NCI-H2196 treated with DMSO at 0.1 percent for 48 hours (cell line): ENCODE measurements at regions not wholly inside any gene's neighbourhood (a gene's known extent, or its start where the extent isn't known, plus 50 kb on each side); places are given as distances from the start of the nearest gene placed in this dataset.
A peak's percentile ranks its signal among the peaks of the same experiment; 100 is the strongest.

Experiments used
- DNase-seq: peaks from one replicate; lab custom pipeline; 2025; ENCODE audit not compliant: unreplicated experiment; lab: John Stamatoyannopoulos, UW

DNA sequence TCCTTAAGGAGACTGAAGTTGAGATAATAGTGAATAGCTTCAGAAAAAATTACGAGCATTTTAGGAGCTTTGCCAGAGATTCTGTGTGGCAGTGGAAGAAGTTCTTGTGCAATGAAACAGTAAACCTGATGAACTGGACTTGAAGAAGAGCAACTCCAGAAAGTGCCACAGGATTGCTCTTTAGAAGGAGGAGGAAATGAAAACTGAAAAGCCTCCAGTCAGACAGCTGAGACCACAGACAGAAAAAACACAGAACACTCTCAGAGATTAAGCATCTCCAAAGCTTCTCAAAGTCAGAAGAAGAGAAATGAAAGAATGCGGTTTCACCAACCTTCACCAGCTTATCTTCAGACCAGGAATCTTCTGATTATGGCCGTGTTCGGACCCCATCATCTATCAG lies 329.7 kb upstream of the CNTNAP5 start:
- no peak for DNase-seq

DNA sequence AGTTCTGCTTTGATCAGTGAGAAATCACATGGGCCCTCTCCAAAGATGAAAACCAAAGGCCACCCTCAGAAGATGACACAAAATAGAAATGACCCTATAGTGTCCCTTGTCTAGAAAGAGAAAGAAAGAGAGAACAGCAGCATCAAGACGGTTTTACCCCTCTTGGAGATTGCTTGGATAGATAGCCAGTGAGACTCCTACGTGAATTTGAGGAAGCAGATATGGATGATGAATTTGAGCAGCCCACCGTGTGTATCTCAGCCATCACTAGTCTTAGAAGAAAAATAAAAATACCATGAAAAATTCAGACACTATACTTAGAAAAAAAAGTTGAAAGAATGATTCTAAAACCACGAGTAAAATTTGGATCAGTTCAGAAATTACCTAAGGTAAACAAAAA lies 329.1 kb upstream of the CNTNAP5 start:
- DNase-seq, result no peak

DNA sequence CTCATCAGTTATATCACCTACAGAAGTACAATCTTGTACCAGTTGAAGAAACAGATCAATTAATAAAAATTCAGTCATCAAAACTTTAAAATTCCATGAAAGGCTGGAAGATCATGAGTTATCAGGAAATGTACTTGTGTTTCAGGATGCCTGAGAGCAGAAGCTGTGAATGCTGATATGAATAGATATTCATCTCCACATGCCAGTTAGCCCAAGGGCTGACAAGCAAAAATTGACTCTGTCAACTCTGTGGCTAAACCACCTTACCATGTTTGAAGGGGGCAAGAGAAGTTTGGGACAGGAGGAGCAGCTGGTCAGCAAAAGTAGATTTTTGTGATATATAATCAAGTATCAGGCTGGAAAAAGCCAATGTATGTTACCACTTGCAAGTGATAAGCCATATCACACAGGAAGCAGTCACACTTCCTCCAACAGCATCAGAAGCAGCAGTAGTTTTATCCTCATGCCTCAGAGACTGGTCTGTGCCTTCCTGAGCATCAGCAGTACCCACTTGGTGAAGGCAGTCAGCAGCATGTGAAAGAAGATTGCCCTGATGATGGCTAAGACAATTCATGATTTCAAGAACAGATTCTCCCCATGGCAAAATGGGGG lies 328.2 kb upstream of the CNTNAP5 start:
- DNase-seq, result no peak

DNA sequence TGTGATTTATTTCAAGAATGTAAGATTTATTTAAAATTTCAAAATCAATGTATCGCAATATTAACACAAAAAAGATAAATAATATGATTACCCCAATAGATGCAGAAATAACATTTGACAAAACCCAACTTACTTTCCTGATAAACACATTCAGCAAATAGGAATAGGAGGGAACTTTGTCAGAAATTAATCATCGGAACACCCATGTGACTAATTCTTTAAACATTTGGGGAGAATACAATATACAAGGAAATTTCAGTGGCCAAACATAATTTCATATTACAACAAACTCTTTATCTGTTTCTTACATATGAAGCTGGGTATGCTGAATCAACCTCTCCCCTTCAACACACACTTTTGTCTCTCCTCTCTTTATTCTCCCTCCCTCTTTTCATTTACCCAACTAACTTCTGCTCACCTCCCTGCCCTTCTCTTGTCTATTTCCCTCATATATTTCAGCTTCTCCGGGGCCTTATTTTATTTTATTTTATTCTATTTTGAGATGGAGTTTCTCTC lies 309.6 kb upstream of the CNTNAP5 start:
- no peak for DNase-seq

DNA sequence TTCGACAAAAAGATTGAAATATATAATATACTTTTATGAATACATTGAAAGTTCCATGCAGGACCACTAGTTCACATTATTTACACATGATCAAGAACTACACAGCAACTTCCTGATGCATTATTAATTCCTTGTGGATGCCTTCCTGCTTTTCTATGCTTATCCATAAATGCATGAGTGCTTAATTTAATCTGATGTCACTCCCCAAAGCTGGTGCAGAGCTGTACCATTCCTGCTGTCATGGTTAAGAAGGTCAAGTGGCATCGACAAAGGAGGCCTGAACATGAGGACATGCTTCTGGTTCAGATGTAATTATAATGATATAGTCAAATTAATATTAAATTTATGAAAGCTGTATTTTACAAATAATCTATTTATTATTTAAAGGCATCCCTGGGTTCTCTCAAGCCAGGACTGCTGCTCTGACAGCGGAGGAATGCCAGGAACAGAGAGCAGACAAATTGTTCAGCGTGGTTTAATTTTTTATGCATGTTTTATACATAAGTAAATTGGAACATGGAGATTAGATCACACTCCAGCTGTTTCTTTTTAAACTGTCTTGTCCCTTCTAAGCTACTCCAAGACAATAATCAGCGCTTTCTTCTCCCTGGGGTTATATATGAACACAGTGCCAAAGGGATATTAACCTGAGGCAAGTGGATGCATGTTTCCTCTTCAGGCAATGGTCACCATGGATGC lies 307.3 kb upstream of the CNTNAP5 start:
- no peak for DNase-seq

DNA sequence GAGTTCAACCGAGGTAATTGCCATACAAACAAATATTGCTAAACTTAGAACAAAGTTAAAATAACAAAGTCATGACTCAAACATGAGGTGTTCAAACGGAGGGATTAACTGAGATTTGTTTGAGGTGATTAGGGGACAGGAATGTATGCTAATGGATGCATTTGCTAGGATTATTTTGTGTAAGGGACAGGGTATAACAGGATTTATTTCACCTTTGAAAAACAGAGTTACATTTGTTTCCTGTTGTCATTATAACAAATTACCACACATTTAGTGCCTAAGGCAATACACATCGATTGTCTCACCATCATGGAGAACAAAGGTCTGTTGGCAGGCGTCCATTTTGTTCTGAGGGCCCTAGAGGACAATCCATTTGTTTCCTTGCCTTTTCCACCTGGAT lies 304.3 kb upstream of the CNTNAP5 start:
- DNase-seq, result no peak

DNA sequence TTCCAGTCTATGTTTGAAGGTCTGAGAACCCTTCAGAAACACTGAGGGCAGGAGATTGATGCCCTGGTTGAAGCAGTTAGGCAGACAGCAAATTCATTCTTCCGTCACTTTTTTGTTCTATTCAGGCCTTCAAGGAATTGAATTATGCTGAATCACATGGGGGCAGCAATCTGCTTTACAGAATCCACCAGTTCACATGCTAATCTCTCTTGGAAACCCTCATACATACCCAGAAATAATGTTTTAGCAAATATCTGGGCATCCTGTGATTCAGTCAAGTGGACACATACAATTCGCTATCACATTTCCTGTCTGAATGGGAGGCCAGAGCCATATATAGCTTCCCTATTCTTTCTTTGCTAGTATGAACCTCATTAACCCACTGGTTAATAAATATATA lies 301.4 kb upstream of the CNTNAP5 start:
- DNase-seq, result no peak

DNA sequence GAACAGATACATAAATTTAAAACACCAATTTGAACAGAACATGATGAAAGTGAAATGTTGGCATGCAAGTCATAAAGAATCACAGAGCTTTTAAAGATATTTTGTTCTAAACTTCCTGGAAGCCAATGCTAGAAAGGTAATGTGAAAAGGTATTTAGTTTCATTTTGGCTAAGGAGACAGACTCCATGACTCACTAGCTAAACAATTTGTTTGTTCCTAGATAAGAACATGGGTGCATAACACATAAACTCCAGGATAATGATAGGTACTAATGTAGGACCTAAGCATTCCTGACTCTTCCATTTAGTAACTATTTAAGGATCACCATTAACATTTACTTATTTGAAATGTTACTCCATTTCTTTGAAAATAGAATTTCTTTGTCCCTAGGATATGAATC lies 292.5 kb upstream of the CNTNAP5 start:
- DNase-seq, result peak; percentile 79

DNA sequence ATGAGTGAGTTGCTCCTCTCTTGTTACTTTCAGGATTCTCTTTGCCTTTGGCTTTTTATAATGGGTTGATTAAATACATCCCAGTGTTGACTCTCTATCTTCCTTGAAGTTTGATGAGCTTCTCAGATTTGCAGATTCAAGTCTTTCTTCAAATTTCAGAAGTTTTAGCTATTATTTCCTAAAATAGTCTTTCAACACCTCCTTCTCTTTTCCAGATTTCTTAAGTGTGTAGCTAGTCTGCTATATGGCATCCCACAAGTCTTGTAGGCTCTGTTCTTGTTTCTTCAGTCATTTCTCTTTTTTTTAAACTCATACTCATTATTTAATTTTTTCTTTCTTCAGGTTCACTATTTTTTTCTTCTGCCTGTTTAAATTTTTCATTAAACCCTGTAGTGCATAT lies 287.7 kb upstream of the CNTNAP5 start:
- DNase-seq, result no peak

DNA sequence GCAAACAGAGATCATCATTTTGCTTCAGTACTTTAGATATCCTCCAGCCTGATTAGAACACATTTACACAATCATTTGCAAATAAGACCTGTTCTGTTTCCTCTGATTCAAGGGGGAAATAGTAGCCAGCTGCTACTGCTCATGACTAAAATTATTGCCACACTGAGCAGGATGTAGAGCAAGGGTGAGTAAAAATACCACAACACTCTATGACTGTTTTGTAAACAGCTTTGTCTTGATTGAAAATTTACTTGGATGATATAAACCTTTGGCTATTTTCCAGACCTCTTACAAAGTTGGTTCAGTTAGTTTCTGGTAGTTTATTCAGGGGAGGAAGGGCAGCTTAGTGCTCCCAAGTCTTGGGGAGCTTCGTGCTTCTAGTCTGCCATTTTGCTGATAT lies 286.4 kb upstream of the CNTNAP5 start:
- DNase-seq, result peak; percentile 23

DNA sequence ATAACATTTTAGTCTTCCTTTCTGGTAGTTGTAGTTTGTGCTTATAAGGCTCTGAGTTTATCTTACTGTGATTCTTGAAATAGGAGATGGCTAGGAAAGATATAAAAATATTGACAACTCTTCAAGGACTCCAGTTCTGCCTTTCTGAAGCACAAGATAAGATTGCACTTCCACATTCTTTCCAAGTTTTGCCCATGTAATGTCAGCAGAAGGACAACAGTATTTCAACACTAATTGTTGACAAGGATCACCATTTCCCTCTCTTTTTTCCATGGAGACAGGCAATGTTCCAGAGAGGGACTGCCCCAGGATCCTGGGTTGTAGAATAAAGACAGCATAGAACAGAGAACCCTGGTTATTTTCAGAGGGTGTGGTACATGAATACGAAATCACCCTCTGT lies 279.1 kb upstream of the CNTNAP5 start:
- DNase-seq, result no peak

DNA sequence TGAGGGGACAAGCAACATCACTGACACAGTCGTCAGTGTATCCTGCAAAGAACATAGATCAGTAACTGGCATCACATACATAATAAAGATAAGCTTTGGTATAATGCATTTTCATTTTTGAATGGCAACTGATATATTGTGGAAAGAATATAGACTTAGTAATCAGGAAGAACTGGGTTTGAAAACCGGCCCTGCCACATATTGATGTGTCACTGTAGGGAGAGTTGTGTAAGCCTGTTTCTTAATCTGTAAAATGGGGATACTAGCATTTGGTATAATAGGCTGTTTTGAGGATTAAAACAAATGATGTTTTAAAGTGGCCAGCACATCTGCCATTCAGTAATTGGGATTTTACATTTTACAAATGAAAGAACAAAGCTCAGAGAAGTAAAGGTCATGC lies 277.8 kb upstream of the CNTNAP5 start:
- no peak for DNase-seq

DNA sequence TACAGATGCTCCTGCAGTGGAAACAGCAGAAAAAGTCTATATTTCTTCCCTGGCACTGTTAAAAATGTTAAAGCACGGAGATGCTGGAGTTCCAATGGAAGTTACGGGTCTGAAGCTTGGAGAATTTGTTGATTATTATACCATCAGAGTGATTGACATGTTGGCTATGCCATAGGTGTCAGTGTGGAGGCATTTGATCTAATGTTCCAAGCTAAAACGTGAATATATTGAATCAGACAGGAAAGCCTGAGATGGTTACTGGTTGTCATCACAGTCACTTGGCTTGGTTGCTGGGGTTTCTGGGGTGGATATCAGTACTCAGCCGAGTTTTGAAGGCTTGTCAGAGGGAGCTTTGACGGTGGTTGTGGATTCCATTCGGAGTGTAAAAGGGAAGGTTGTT lies 262.9 kb upstream of the CNTNAP5 start:
- DNase-seq, result no peak

DNA sequence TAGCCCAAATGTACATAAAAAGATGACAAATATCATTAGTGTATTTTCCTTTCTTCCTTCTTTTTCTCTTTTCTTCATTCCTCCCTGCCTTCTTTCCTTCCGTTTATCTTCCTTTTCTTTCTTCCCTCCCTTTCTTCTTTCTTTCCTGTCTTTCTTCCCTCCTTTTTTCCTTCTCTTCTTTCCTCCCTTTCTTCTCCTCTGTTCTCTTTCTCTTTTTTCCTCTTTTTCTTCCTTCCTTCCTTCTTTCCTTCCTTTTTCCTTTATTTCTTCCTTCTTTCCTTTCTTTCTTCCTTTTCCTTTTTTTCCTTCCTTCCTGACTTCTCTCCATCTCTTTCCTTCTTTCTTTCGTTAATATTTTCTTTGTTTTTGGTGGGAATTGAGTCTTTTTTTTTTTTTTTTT lies 256.9 kb upstream of the CNTNAP5 start:
- no peak for DNase-seq

DNA sequence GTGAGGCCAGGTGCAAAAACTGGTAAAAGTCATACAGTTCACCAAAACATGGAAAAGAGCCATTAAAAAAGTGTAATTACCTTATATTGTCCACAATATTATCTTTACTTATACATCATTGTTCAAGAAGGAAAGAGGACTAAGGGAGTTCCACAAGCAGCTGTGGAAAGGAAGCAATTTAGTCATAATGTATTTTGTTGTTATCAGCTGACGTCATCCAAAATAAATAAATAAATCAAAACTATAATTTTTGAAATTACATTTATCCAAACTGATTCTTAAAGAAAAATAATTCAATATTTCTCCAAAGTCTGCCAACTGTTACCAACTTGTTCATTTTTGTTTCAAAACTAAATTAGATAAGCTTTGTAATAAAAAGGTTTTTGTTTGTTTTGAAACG lies 256.1 kb upstream of the CNTNAP5 start:
- no peak for DNase-seq

DNA sequence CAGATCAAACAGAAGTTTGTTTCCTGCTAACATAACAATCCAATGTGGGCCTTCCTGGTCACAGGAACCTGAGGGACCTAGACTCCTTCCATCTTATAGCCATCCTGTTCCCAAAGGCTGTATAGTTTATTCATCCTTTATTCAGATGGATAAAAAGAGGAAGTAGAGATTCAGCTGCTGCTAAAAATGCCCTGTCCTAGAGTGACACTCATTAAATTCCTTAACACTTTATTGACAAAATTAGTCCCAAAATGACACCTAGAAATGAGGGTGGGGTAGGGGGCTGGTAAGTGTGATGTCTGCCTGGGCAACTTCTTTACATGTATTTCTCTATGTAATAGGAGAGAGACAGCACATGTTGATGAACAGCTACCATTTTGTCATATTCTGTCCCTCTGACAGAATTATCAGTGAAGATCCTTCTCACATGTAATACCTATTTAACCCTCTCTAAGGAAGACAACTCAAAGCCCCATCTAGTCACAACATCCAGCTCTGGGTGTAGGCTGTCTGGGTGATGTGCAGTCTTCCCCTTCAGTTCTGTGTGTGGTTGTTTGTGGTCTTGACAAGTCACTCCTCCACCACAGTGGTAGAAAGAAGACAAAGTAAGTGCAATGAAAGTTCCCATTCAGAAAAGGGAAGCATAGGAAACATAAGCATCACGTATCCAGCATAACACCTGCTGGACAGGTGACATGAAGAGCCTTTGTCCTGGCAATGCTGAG lies 253.9 kb upstream of the CNTNAP5 start:
- DNase-seq, result no peak

DNA sequence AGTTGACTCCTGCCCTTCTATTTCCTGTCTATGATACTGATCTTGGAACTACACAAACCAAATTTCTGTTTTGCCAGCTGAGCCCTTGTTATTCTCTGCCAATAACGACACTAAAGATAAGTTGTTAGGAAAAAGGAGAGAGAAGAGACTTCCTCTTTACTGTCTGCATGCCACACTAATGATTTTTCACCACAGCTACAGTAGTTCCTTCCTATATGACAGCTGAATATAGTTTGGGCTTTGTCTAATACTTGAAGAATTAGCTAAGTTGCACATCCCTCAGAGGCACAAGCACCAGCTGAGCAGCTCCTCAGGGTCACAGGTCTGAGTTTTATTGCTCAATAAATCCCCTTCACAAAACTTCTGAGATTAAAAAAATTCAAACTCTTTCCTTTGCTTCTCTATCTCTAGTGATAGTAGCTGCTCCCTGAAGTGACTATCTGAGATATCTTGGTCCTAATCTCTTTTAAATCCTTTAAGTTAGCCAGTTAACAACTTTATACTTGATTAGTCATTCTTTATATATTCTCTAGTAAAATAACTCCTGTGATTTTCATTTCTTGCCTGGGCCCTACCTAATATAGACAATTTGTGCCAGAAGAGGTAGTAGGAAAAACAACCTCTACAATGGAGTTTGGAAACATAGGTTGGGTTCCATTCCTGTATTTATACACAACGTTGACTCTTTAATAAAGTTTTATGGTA lies 253.0 kb upstream of the CNTNAP5 start:
- no peak for DNase-seq

DNA sequence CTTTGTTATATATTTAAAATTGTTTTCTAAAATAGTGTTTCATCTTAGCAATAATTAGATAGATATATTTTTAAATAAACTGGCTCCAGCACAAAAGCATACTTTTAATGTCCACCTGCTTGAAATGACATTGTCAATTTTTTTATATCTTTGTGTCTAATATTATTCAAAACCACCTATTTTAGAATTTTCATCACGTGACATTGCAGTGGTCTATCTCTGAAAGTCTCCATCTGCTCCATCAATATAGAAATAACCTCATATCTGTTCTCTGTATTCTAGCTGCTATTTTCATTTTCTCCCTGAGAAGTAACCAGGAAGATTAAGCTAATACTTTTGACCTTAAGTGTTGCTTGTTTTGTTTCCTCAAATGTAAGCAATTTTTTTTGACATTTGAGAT lies 248.0 kb upstream of the CNTNAP5 start:
- DNase-seq, result no peak

DNA sequence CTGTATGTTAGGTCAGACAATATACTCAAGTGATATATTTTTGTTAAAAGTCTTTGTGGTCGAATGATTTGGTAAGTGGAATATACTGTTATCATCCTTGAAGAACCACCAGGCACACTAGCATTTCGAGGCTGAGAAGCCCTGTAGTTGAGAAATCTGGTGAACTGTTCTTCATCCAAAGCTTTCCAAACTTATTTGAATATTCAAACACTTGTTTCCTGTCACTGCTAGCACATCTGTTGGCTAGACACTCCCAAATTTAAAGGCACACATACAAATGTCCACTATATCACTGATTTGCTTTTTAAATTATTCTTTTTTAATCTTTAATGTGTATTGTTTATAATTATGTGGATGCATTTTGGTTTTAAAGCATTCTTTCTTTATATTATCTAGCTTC lies 241.9 kb upstream of the CNTNAP5 start:
- DNase-seq, result no peak

DNA sequence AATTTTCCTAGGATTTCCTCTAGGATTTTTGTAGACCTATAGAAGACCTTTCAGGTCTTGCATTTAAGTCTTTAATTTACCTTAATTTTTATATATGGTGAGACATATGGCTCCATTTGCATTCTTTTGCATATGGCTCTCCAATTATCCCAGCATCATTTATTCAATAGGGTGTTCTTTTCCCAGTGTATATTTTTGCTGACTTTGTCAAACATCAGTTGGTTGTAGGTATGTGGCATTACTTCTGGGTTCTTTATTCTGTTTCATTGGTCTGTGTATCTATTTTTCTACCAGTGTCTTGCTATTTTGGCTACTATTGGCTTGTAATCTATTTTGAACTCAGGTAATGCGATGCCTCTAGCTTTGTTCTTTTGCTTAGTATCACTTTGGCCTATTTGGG lies 239.8 kb upstream of the CNTNAP5 start:
- DNase-seq, result no peak

DNA sequence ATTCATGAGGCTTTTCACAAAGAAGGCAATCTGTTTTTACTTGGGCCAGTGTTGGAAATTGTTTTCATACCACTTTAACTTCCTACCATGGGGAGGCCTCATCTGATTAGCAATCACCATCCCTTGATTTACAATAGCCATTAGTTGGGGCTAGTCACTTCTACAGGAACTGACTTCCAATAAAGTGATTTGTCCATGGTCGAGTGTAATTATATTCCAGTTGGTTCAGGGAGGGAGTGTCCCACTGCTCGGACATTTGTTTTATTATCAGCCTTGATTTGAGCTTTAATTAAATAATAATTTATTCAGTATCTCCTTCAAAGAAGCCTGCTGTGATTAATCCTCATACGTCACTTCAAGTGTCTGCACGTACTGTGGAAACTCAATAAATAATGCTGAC lies 233.9 kb upstream of the CNTNAP5 start:
- no peak for DNase-seq

DNA sequence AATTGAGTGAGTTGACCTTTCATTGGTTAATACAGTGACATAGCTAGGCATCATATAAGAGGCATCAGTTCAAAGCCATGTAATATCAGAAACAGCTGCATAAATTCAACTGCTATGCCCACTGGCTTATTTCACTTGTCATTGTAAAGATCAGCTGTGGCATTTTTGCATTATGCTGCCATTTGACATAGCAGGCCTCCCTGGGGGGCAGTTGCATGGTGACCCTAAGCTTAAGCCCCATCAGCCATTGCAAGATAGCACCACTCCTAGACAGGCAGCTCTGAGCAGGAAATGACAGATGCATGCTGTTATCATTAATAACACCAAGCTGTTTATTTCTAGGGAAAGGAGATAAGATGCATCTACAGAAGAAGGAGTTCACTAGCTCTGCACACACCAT lies 233.4 kb upstream of the CNTNAP5 start:
- no peak for DNase-seq
